Retinal pigment epithelial cell (primary cell): ENCODE measurements at regions not wholly inside any gene's neighbourhood (a gene's known extent, or its start where the extent isn't known, plus 50 kb on each side); places are given as distances from the start of the nearest gene placed in this dataset.

Experiments
- DNase-seq: peaks from one replicate; pipeline ENCODE4 v3.0.0-alpha.2; 2010; ENCODE audit warnings: low read depth
- H3K4me3 ChIP-seq: 2 replicates; pipeline ENCODE4 v1.5.1; 2011; ENCODE audit warnings: mild to moderate bottlenecking, low read length, control low read depth, moderate library complexity
- TF ChIP-seq, protein P1 (sequence below): conservative IDR thresholded peaks from 2 replicates; pipeline ENCODE4 v1.5.1; 2011; ENCODE audit warnings: low read depth, low read length, control low read depth, inconsistent platforms

DNA sequence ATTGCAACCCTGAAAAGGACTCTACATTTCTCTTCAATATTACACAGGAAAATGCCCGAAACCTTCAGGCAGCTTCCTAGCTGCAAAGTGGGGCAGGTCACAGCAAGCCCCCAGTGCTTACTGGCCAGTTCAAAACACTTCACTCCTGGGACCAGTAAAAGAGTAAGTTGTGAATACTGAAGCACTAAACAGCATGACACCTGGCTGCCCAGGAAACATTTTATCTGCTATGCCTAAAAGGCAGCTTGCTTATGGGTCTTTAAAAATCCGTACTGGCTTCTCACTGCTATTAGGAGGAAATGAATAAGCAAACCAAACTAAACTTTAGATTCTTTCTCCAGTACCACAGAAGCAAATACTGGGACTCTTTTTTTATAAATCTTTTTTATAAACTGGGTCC, 457.9 kb upstream of the ALCAM start:
- TF ChIP-seq, protein P1, sequence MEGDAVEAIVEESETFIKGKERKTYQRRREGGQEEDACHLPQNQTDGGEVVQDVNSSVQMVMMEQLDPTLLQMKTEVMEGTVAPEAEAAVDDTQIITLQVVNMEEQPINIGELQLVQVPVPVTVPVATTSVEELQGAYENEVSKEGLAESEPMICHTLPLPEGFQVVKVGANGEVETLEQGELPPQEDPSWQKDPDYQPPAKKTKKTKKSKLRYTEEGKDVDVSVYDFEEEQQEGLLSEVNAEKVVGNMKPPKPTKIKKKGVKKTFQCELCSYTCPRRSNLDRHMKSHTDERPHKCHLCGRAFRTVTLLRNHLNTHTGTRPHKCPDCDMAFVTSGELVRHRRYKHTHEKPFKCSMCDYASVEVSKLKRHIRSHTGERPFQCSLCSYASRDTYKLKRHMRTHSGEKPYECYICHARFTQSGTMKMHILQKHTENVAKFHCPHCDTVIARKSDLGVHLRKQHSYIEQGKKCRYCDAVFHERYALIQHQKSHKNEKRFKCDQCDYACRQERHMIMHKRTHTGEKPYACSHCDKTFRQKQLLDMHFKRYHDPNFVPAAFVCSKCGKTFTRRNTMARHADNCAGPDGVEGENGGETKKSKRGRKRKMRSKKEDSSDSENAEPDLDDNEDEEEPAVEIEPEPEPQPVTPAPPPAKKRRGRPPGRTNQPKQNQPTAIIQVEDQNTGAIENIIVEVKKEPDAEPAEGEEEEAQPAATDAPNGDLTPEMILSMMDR, result no peak
- DNase-seq, result no peak
- H3K4me3 ChIP-seq, result no peak overlapping the region

DNA sequence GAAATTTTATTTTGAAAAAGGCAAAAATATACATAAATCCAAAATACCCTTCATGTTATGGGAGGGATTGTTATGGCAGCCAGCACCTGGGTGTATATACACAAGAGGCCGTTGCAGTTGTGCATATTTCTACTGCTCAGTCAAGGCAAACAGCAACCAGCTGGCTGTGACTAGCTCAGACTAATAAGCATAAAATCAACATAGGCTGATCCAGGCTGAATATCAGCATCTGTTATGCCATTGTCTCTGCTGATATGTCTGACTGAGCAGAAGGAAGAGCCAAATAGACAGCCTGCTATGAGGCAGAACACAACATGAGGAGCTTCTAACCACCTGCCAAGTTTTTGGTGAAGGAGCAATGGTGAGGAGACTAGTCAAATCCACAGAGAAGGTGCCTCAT, 457.5 kb upstream of the ALCAM start:
- no peak overlapping the region for H3K4me3 ChIP-seq
- TF ChIP-seq, protein P1, result no peak
- no peak for DNase-seq

DNA sequence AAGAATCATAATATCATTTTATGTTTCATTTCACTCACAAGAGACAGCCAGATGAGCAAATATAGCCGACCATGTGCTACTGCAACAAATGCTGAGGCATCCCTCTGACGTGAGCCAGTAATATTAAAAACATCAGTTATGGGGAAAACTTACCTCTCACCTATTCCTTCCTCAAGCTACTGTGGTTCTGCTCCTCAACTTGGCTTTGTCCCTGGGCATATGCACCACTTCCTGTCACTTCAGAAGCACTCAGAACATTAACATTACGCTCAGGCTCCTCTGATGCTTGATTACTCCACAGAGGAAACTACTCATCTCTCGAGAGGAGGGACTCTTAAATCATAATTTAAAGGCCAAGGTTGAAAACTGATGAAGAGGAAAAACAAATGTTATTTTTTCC, 457.0 kb upstream of the ALCAM start:
- no peak for DNase-seq
- TF ChIP-seq, protein P1, result no peak
- H3K4me3 ChIP-seq, result no peak overlapping the region

DNA sequence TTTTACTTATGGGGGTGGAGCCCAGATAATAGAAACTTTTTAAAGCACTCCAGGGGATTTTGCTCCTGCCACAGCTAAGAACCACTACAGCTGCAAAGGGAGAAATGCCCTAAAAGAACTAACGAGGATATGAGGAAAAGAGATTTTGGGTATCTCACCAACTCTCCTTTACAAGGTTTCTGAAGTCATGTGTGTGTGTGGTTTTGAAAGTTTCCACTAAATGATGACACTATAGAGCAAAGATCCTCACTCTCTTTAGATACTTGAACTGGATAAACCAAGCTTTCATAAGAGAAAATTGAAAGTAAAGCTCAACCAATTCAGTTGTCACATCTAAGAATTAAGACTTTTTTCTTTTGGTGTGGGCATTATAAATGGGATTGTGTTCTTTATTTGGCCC, 455.3 kb upstream of the ALCAM start:
- no peak for DNase-seq
- no peak overlapping the region for H3K4me3 ChIP-seq
- TF ChIP-seq, protein P1, result no peak

DNA sequence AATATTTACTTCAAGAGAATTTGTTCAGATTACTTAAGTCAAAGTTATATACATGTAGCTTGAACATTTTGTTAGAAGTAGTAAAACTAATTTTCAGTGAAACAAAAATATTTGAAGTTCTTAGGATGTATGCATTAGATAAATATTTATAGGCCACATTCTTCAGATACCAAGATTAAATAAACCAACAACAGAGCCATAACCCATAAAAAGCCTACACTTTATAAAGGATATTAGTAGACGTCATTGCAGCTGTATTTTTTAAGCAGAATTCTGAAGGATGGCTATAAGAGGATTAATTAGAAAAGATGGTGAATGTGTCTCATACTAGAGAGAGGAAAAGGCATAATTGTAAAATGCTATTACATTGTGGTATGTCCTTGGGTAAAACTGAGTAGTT, 449.7 kb upstream of the ALCAM start:
- no peak overlapping the region for H3K4me3 ChIP-seq
- DNase-seq, result peak; percentile 34
- TF ChIP-seq, protein P1, result no peak

DNA sequence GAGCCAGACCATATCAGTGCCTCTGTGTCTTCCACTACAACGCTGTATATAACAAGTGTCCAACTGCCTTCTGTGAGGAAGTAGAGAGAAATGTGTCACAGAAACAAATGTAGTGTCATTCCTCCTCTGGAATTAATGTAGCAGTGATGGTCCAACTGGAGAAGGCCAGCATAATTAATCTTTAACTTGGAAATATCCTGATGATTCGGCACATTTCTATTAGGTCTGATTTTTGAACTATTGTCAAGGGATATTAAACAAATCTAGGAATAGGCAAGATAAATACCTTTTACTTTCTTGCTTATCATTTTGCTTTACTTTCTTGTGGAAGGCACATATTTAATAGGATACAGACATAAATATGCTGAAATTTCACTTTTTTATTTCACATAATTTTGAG, 446.2 kb upstream of the ALCAM start:
- no peak overlapping the region for H3K4me3 ChIP-seq
- TF ChIP-seq, protein P1, result no peak

DNA sequence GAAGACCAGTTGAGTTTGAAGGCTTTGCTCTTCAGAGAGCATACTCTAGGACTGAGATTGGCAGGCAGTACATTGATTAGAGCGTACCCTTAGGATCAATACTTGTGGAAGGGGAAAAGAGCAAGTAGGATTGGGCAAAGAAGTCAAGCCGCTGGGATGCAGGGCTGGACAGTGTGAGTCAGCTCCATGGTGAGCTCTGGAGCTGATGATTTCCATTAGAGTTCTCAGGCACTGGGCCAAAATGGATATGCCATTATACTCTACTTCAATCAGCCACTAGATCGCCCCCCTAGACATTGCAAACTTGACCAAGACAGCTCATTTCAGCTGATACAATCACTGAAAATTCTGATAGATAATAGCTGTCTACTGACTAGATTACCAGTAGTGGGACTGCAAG, 432.7 kb upstream of the ALCAM start:
- no peak for DNase-seq
- TF ChIP-seq, protein P1, result no peak
- no peak overlapping the region for H3K4me3 ChIP-seq

More for the DNA sequence above, 446.2 kb upstream of the ALCAM start:
- DNase-seq, result no peak
